ENCODE measurements at regions not wholly inside any gene's neighbourhood (a gene's known extent, or its start where the extent isn't known, plus 50 kb on each side); places are given as distances from the start of the nearest gene placed in this dataset.

GRCh38 chr4:11132478-11132877 is 296.2 kb downstream of the HS3ST1 start:
- TF ChIP-seq, protein P1, sequence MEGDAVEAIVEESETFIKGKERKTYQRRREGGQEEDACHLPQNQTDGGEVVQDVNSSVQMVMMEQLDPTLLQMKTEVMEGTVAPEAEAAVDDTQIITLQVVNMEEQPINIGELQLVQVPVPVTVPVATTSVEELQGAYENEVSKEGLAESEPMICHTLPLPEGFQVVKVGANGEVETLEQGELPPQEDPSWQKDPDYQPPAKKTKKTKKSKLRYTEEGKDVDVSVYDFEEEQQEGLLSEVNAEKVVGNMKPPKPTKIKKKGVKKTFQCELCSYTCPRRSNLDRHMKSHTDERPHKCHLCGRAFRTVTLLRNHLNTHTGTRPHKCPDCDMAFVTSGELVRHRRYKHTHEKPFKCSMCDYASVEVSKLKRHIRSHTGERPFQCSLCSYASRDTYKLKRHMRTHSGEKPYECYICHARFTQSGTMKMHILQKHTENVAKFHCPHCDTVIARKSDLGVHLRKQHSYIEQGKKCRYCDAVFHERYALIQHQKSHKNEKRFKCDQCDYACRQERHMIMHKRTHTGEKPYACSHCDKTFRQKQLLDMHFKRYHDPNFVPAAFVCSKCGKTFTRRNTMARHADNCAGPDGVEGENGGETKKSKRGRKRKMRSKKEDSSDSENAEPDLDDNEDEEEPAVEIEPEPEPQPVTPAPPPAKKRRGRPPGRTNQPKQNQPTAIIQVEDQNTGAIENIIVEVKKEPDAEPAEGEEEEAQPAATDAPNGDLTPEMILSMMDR (conservative IDR thresholded peaks at IDR 0.05; ENCODE audit: low read depth, low read length): no peak
- no peak for TF ChIP-seq EZH2 (IDR thresholded peaks at IDR 0.05; ENCODE audit: borderline replicate concordance, low read depth, low read length, poor library complexity, severe bottlenecking)

Data from A673 (cell line).